Muscle layer of colon (tissue), 2 donors: ENCODE measurements at regions not wholly inside any gene's neighbourhood (a gene's known extent, or its start where the extent isn't known, plus 50 kb on each side); places are given as distances from the start of the nearest gene placed in this dataset.

Experiments
- H3K27ac ChIP-seq: one replicate; pipeline ENCODE4 v1.7.0; 2013; ENCODE audit warnings: low read depth, mild to moderate bottlenecking, low read length, moderate library complexity
- H3K27me3 ChIP-seq, 2 donors: one replicate each; pipeline ENCODE4 v1.7.0; 2013; ENCODE audit warnings: low read length in 2 of 2, mild to moderate bottlenecking in 2 of 2; ENCODE audit not compliant: insufficient read depth in 2 of 2, control insufficient read depth in 1 of 2
- H3K36me3 ChIP-seq: one replicate; pipeline ENCODE4 v1.7.0; 2013; ENCODE audit warnings: mild to moderate bottlenecking, low read length; ENCODE audit not compliant: insufficient read depth
- H3K4me1 ChIP-seq: one replicate; pipeline ENCODE4 v1.7.0; 2013; ENCODE audit warnings: mild to moderate bottlenecking, low read length; ENCODE audit not compliant: insufficient read depth
- H3K4me3 ChIP-seq, 2 donors: one replicate each; pipeline ENCODE4 v1.7.0; 2013; ENCODE audit warnings: low read length in 2 of 2, low read depth in 1 of 2, mild to moderate bottlenecking in 1 of 2, moderate library complexity in 1 of 2
- H3K9ac ChIP-seq: one replicate; pipeline ENCODE4 v1.7.0; 2013; ENCODE audit warnings: low read length
- H3K9me3 ChIP-seq: one replicate; pipeline ENCODE4 v1.7.0; 2013; ENCODE audit warnings: mild to moderate bottlenecking, low read length
- donor health status: abdominal sarcoma.
- donor health status: Adenocarcinoma of cecum.

- H3K36me3 ChIP-seq = no peaks in the 10 kb centered on the region
- peaks cover 15% of the 10 kb centered on the region for H3K4me1 ChIP-seq
- H3K4me3 ChIP-seq = no peak overlapping the region
- no peak overlapping the region for H3K9ac ChIP-seq
- H3K9me3 ChIP-seq = no peaks in the 10 kb centered on the region
- H3K27me3 ChIP-seq = no peaks in the 10 kb centered on the region
- H3K27ac ChIP-seq = no peak overlapping the region
Measured at GRCh38 chr12:90253674-90254181, 545.1 kb upstream of the ATP2B1 start.

- H3K9ac ChIP-seq = no peak overlapping the region
- no peaks in the 10 kb centered on the region for H3K27me3 ChIP-seq
- peaks cover 15% of the 10 kb centered on the region for H3K4me1 ChIP-seq
- H3K27ac ChIP-seq = no peak overlapping the region
- no peak overlapping the region for H3K4me3 ChIP-seq
- no peaks in the 10 kb centered on the region for H3K9me3 ChIP-seq
- H3K36me3 ChIP-seq = no peaks in the 10 kb centered on the region
Measured at GRCh38 chr12:90253136-90253535, 544.5 kb upstream of the ATP2B1 start.

- H3K27ac ChIP-seq = no peak overlapping the region
- H3K4me3 ChIP-seq = no peak overlapping the region
- peaks cover 27% of the 10 kb centered on the region for H3K4me1 ChIP-seq
- no peaks in the 10 kb centered on the region for H3K9me3 ChIP-seq
- no peaks in the 10 kb centered on the region for H3K36me3 ChIP-seq
- no peak overlapping the region for H3K9ac ChIP-seq
- H3K27me3 ChIP-seq = no peaks in the 10 kb centered on the region
Measured at GRCh38 chr12:90250766-90251165, 542.1 kb upstream of the ATP2B1 start.

GRCh38 chr12:90250042-90250441 is 541.4 kb upstream of the ATP2B1 start:
- Histone ChIP-seq H3K4me1 (peaks cover 32% of the 10 kb centered on the region), H3K4me3 (no peak overlapping the region), H3K9me3 (no peaks in the 10 kb centered on the region), H3K9ac (no peak overlapping the region), H3K27me3 (no peaks in the 10 kb centered on the region), H3K27ac (no peak overlapping the region), H3K36me3 (no peaks in the 10 kb centered on the region)

GRCh38 chr12:90246688-90247087 is 538.0 kb upstream of the ATP2B1 start:
- no peak overlapping the region for H3K9ac ChIP-seq
- no peaks in the 10 kb centered on the region for H3K27me3 ChIP-seq
- H3K9me3 ChIP-seq = no peaks in the 10 kb centered on the region
- H3K27ac ChIP-seq = no peak overlapping the region
- H3K36me3 ChIP-seq = no peaks in the 10 kb centered on the region
- peaks cover 26% of the 10 kb centered on the region for H3K4me1 ChIP-seq
- no peak overlapping the region for H3K4me3 ChIP-seq

- no peaks in the 10 kb centered on the region for H3K9me3 ChIP-seq
- no peak overlapping the region for H3K27ac ChIP-seq
- no peak overlapping the region for H3K4me3 ChIP-seq
- no peaks in the 10 kb centered on the region for H3K36me3 ChIP-seq
- no peaks in the 10 kb centered on the region for H3K27me3 ChIP-seq
- H3K4me1 ChIP-seq = peaks cover 21% of the 10 kb centered on the region
- no peak overlapping the region for H3K9ac ChIP-seq
Measured at GRCh38 chr12:90245391-90245790, 536.8 kb upstream of the ATP2B1 start.

- H3K9me3 ChIP-seq = no peaks in the 10 kb centered on the region
- no peaks in the 10 kb centered on the region for H3K36me3 ChIP-seq
- no peak overlapping the region for H3K4me3 ChIP-seq
- no peaks in the 10 kb centered on the region for H3K27me3 ChIP-seq
- peaks cover 16% of the 10 kb centered on the region for H3K4me1 ChIP-seq
- no peak overlapping the region for H3K9ac ChIP-seq
- no peak overlapping the region for H3K27ac ChIP-seq
Measured at GRCh38 chr12:90244232-90244631, 535.6 kb upstream of the ATP2B1 start.

GRCh38 chr12:90243211-90243610 is 534.6 kb upstream of the ATP2B1 start:
- Histone ChIP-seq H3K36me3 (no peaks in the 10 kb centered on the region), H3K27me3 (no peaks in the 10 kb centered on the region), H3K9me3 (no peaks in the 10 kb centered on the region), H3K4me1 (peaks cover 16% of the 10 kb centered on the region), H3K9ac (no peak overlapping the region), H3K4me3 (no peak overlapping the region), H3K27ac (no peak overlapping the region)

- Histone ChIP-seq H3K4me1 (no peaks in the 10 kb centered on the region), H3K4me3 (no peak overlapping the region), H3K9me3 (no peaks in the 10 kb centered on the region), H3K36me3 (no peaks in the 10 kb centered on the region), H3K27me3 (no peaks in the 10 kb centered on the region), H3K27ac (no peak overlapping the region), H3K9ac (no peak overlapping the region)
Measured at GRCh38 chr12:90239732-90240260, 531.2 kb upstream of the ATP2B1 start.

GRCh38 chr12:90238663-90239271 is 530.1 kb upstream of the ATP2B1 start:
- H3K27ac ChIP-seq = no peak overlapping the region
- H3K9ac ChIP-seq = no peak overlapping the region
- H3K9me3 ChIP-seq = no peaks in the 10 kb centered on the region
- H3K4me1 ChIP-seq = no peaks in the 10 kb centered on the region
- H3K27me3 ChIP-seq = no peaks in the 10 kb centered on the region
- no peak overlapping the region for H3K4me3 ChIP-seq
- H3K36me3 ChIP-seq = no peaks in the 10 kb centered on the region

GRCh38 chr12:90237841-90238240 is 529.2 kb upstream of the ATP2B1 start:
- no peak overlapping the region for H3K9ac ChIP-seq
- H3K36me3 ChIP-seq = no peaks in the 10 kb centered on the region
- no peak overlapping the region for H3K27ac ChIP-seq
- no peaks in the 10 kb centered on the region for H3K27me3 ChIP-seq
- H3K9me3 ChIP-seq = no peaks in the 10 kb centered on the region
- H3K4me3 ChIP-seq = no peak overlapping the region
- no peaks in the 10 kb centered on the region for H3K4me1 ChIP-seq

- no peak overlapping the region for H3K4me3 ChIP-seq
- no peaks in the 10 kb centered on the region for H3K36me3 ChIP-seq
- no peaks in the 10 kb centered on the region for H3K9me3 ChIP-seq
Measured at GRCh38 chr12:90235642-90236041, 527.0 kb upstream of the ATP2B1 start.

More at GRCh38 chr12:90235642-90236041, 527.0 kb upstream of the ATP2B1 start:
- Histone ChIP-seq H3K4me1 (no peaks in the 10 kb centered on the region), H3K27ac (no peak overlapping the region), H3K27me3 (no peaks in the 10 kb centered on the region), H3K9ac (no peak overlapping the region)
